NCI-H2196 treated with DMSO at 0.1 percent for 48 hours (cell line): ENCODE measurements at regions not wholly inside any gene's neighbourhood (a gene's known extent, or its start where the extent isn't known, plus 50 kb on each side); places are given as distances from the start of the nearest gene placed in this dataset.

Experiments used
- DNase-seq: peaks from one replicate; lab custom pipeline; 2025; ENCODE audit not compliant: unreplicated experiment; lab: John Stamatoyannopoulos, UW

- DNase-seq = no peak
Measured at GRCh38 chr13:112244061-112244460, 132.1 kb upstream of the SPACA7 start.

GRCh38 chr13:112244495-112245177 is 131.5 kb upstream of the SPACA7 start:
- no peak for DNase-seq

- no peak for DNase-seq
Measured at GRCh38 chr13:112245179-112245724, 130.9 kb upstream of the SPACA7 start.

- no peak for DNase-seq
Measured at GRCh38 chr13:112245989-112246388, 130.2 kb upstream of the SPACA7 start.

GRCh38 chr13:112246731-112247470 is 129.3 kb upstream of the SPACA7 start:
- no peak for DNase-seq

GRCh38 chr13:112247471-112248405 is 128.4 kb upstream of the SPACA7 start:
- no peak for DNase-seq

- DNase-seq = no peak
Measured at GRCh38 chr13:112248406-112248760, 127.8 kb upstream of the SPACA7 start.

- DNase-seq = no peak
Measured at GRCh38 chr13:112248862-112249592, 127.1 kb upstream of the SPACA7 start.

- no peak for DNase-seq
Measured at GRCh38 chr13:112249644-112250610, 126.2 kb upstream of the SPACA7 start.

GRCh38 chr13:112250788-112251445 is 125.2 kb upstream of the SPACA7 start:
- DNase-seq = no peak

- DNase-seq = no peak
Measured at GRCh38 chr13:112251930-112252585, 124.1 kb upstream of the SPACA7 start.

- DNase-seq = no peak
Measured at GRCh38 chr13:112252804-112253590, 123.2 kb upstream of the SPACA7 start.

GRCh38 chr13:112253631-112254030 is 122.5 kb upstream of the SPACA7 start:
- no peak for DNase-seq

- DNase-seq = no peak
Measured at GRCh38 chr13:112254061-112254818, 121.9 kb upstream of the SPACA7 start.

GRCh38 chr13:112254900-112255299 is 121.3 kb upstream of the SPACA7 start:
- DNase-seq = no peak

- no peak for DNase-seq
Measured at GRCh38 chr13:112255550-112256120, 120.5 kb upstream of the SPACA7 start.
